GM19023 (cell line): ENCODE measurements at regions not wholly inside any gene's neighbourhood (a gene's known extent, or its start where the extent isn't known, plus 50 kb on each side); places are given as distances from the start of the nearest gene placed in this dataset.
"Not testable (repeated sequence)": the region's sequence is repeated elsewhere in the genome, so short reads cannot be mapped to it uniquely, and the experiment has no call there.

Experiments
- ATAC-seq: cut with Tn5 transposase; IDR thresholded peaks from one replicate; pipeline ENCODE4 v1.9.1; 2021; ENCODE audit warnings: mild to moderate bottlenecking, moderate library complexity; ENCODE audit not compliant: unreplicated experiment

DNA sequence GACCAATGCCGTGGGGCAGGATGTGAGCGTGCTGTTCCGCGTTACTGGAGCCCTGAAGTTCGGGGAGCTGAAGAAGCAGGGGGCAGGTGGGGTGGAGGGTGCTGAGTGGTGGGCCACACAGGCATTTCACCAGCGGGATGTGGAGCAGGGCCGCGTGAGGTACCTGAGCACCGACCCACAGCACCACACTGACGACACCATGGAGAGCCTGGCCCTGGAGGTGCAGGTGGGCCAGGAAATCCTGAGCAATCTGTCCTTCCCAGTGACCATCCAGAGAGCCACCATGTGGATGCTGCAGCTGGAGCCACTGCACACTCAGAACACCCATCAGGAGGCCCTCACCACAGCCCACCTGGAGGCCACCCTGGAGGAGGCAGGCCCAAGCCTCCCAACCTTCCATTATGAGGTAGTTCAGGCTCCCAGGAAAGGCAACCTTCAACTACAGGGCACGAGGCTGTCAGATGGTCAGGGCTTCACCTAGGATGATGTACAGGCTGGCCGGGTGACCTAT, 179.6 kb downstream of the TBC1D2B start:
- no peak for ATAC-seq

DNA sequence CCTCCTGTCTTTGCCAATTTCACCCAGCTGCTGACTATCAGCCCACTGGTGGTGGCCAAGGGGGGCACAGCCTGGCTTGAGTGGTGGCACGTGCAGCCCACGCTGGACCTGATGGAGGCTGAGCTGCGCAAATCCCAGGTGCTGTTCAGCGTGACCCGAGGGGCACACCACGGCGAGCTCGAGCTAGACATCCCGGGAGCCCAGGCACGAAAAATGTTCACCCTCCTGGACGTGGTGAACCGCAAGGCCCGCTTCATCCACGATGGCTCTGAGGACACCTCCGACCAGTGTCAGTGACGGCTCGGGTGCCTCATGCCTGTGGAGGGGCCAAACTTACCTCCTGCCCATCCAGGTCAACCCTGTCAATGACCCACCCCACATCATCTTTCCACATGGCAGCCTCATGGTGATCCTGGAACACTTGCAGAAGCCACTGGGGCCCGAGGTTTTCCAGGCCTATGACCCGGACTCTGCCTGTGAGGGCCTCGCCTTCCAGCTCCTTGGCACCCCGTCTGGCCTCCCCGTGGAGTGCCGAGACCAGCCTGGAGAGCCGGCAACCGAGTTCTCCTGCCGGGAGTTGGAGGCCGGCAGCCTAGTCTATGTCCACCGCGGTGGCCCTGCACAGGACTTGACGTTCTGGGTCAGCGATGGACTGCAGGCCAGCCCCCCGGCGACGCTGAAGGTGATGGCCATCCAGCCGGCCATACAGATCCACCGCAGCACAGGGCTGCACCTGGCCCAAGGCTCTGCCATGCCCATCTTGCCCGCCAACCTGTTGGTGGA, 180.2 kb downstream of the TBC1D2B start:
- ATAC-seq, result not testable (repeated sequence)

DNA sequence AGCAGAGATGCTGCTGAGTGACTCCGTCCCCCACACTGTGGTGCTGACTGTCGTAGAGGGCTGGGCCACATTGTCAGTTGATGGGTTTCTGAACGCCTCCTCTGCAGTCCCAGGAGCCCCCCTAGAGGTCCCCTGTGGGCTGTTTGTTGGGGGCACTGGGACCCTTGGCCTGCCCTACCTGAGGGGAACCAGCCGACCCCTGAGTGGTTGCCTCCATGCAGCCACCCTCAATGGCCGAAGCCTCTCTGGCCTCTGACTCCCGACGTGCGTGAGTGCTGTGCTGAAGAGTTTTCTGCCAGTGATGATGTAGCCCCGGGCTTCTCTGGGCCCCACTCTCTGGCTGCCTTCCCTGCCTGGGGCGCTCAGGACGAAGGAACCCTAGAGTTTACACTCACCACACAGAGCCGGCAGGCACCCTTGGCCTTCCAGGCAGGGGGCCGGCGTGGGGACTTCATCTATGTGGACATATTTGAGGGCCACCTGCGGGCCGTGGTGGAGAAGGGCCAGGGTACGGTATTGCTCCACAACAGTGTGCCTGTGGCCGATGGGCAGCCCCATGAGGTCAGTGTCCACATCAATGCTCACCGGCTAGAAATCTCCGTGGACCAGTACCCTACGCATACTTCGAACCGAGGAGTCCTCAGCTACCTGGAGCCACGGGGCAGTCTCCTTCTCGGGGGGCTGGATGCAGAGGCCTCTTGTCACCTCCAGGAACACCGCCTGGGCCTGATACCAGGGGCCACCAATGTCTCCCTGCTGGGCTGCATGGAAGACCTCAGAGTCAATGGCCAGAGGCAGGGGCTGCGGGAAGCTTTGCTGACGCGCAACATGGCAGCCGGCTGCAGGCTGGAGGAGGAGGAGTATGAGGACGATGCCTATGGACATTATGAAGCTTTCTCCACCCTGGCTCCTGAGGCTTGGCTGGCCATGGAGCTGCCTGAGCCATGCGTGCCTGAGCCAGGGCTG, 181.1 kb downstream of the TBC1D2B start:
- not testable (repeated sequence) for ATAC-seq

GRCh38 chr15:77895742-77896141, 181.8 kb downstream of the TBC1D2B start:
- ATAC-seq, result no peak

- ATAC-seq, result not testable (repeated sequence)
These were observed 182.4 kb downstream of the TBC1D2B start for GRCh38 chr15:77895145-77895544.

DNA sequence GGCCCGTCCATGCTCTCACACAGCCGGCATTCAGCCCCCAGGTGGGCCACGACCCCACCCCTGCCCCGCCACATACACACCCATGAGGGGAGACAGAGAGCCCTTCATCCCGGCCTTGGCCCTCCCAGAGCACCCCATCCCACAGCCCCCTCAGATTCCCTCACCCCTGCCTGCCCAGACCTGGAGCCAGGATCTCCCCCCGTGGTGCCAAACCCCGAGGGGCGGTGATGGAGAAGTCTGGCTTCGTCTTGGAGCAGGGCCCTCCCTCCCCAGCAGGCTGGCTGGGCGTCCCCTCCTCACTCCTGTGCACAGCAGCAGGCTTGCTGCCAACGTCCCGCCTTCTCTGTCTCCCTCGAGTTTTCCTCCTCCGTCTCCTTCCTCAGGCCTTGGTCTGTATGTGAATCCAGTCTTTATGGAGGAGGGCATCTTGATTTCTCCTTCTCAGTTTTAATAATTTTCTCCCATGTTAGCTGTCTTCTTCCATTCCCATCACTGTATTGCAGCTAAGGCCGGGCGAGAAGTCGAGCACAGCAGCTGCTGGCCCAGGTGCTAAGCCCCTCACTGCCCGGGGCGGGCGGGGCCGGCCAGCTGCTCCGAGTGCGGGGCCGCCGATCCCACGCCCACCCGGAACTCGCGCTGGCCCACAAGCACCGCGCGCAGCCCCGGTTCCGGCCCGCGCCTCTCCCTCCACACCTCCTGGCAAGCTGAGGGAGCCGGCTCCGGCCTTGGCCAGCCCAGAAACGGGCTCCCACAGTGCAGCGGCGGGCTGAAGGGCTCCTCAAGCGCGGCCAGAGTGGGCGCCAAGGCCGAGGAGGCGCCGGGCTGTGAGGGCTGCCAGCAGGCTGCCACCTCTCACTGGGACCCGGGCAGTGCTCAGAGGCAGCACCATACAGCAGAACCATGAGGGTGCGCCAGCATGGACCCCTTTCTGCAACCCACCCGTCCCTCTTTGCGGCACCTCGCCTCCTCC, 183.6 kb downstream of the TBC1D2B start:
- not testable (repeated sequence) for ATAC-seq

DNA sequence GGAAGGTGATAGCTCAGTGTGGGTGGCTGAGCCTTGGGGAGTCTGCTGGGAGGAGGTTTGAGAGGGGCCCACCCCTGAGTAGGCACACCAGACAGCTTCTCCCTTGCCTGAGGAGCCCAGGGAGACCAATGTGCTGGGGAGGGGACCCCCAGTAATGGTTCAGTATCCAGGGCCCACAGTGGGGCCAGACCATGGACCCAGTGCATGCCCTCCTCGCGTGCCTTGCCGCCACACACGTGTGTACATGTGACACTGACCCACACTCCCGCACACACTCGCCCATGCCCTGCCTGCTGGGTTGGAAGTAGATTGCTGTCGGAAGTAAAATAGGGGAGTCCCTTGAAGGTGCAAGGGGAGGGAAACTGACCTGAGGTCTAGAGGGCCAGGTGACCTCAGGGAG, 184.3 kb downstream of the TBC1D2B start:
- not testable (repeated sequence) for ATAC-seq

GRCh38 chr15:77892335-77892734, 185.2 kb downstream of the TBC1D2B start:
- ATAC-seq, result no peak

DNA sequence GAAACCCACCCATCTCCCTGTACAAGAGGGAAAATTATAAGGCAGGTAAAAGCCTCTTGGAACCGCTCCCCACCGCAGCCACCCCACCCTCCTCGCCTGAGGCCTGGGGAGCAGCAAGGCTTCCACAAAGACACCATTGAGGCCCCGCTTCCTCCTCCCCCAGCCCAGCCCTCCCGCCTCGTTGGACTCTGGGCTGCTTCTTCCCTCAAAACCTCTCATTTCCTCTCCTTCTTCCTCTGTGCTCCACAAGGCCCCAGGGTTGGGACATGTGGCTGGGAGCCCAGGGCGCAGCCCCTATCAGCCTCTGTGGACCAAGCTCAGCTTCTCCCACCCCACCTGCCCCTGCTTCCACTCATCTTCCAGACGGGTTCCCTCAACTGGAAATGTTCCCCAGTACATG, 185.6 kb downstream of the TBC1D2B start:
- not testable (repeated sequence) for ATAC-seq

- ATAC-seq, result not testable (repeated sequence)
These were observed 186.4 kb downstream of the TBC1D2B start for GRCh38 chr15:77890911-77891801.

DNA sequence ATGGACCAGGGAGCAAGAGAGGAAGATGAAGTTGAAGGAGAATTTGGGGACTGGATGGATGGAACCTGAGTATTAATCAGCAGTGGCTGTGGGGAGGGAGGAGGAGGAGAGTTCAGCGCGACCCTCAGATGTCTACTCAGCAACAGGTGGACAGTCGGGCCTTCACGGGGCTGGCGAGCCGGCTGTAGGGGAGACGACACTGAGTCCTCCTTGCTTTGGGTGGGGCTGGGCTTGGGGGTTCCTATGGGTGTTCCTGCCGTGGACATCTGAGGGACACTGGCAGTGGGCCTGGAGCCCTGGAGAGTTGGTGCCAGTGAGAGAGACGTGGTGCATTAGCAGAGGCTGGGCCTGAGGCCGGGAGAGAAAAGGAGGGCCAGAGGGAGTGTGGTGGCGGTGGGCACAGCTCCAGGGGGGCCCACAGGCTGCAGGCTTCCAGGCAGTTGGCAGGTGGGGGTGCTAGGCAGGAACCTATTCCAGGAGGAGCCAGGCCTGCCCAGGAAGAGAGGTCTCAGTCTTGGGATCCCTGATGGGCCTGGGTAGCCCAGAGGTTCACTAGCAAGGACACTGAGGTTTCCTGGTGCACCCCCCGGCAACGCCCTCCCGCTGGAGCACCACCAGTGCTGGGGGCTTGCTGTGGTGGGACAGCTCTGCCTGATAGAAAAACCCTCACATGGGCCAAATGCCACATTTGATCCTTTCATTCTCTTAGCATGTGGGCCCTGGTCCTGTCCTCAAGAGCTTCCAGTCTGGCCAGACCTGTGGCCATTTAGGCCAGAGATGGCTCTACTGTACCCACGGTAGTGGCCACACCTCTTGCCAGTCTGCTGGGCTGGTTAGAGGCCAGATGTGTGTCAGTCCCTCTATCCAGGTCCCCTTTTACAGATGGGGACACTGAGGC, 187.4 kb downstream of the TBC1D2B start:
- not testable (repeated sequence) for ATAC-seq

- ATAC-seq, result no peak
These were observed 188.3 kb downstream of the TBC1D2B start for GRCh38 chr15:77889009-77889806.

GRCh38 chr15:77887563-77888429, 189.7 kb downstream of the TBC1D2B start:
- not testable (repeated sequence) for ATAC-seq

DNA sequence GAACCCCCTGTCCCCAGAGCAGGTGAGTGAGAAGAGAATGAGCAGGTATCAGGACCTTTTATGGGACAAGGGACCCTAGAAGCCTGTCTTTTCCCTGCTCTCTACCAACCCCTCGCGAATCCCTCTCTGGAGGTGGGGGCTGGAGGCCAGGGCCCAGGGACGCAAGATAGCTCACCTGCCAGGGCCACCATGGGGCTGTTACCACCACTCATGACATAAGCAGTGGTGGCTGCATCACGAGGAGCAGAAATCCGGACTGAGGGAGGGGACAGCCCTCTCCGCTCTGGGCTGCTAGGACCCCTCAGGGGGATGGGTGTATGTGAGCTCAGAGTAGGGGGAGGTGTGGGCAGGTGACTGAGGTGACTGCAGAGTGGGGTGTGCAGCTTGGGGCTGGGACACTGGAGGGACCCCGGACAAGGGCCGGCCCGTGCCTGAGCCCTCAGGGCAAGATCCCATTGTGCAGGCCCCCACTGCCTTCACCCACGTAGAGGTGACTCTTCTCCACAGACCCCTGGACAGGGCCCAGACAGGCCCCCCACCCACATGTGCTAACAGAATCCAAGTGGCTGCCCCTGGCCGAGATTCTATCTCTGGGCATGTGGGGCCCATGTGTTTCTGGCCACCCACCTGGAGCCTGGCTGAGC, 190.6 kb downstream of the TBC1D2B start:
- no peak for ATAC-seq

- ATAC-seq, result not testable (repeated sequence)
These were observed 191.5 kb downstream of the TBC1D2B start for GRCh38 chr15:77885877-77886500.

- not testable (repeated sequence) for ATAC-seq
These were observed 194.5 kb downstream of the TBC1D2B start for GRCh38 chr15:77883012-77883411.
